Peyer's patch (tissue), 4 donors: ENCODE measurements at regions not wholly inside any gene's neighbourhood (a gene's known extent, or its start where the extent isn't known, plus 50 kb on each side); places are given as distances from the start of the nearest gene placed in this dataset.

Source experiments
- POLR2A ChIP-seq, 2 donors: fragments of 450-650 bp; IDR thresholded peaks; one replicate each; pipeline ENCODE4 v1.5.1; 2017; ENCODE audit warnings: antibody characterized with exemption in 2 of 2, mild to moderate bottlenecking in 2 of 2, moderate library complexity in 2 of 2
- TF ChIP-seq, protein P1 (sequence below), 6 experiments: fragments of 450-650 bp in 4 of 6; fragments of 200-600 bp in 2 of 6; sonication (generic) in 1 of 6; IDR thresholded peaks; one replicate each; pipeline ENCODE4 v1.5.1; 2017 to 2019; ENCODE audit warnings: antibody characterized with exemption in 6 of 6, mild to moderate bottlenecking in 3 of 6, moderate library complexity in 1 of 6

DNA sequence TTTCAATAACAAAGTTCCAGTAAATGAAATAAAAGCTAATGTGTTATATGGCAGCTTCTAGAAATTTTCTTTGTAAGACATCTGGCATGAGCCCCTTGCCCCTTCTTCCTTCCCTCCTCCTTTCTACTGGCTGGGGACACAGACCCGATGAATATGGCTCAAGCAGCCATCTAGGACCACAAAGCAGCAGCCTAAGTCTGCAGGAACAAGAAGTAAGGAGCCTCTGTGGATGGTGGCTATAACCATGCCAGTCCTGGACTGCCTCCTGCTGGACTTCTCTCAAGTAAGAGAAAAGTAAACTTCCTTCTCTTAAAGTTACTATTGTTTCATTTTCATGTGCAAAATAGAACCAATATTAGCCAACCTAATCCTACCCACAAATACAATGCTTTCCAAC, 114.9 kb upstream of the DST start:
- TF ChIP-seq, protein P1, sequence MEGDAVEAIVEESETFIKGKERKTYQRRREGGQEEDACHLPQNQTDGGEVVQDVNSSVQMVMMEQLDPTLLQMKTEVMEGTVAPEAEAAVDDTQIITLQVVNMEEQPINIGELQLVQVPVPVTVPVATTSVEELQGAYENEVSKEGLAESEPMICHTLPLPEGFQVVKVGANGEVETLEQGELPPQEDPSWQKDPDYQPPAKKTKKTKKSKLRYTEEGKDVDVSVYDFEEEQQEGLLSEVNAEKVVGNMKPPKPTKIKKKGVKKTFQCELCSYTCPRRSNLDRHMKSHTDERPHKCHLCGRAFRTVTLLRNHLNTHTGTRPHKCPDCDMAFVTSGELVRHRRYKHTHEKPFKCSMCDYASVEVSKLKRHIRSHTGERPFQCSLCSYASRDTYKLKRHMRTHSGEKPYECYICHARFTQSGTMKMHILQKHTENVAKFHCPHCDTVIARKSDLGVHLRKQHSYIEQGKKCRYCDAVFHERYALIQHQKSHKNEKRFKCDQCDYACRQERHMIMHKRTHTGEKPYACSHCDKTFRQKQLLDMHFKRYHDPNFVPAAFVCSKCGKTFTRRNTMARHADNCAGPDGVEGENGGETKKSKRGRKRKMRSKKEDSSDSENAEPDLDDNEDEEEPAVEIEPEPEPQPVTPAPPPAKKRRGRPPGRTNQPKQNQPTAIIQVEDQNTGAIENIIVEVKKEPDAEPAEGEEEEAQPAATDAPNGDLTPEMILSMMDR (IDR thresholded peaks at IDR 0.05): peak in 4 of 6 experiments; percentile 3 to 49 (median 38)
- no peak for TF ChIP-seq POLR2A (IDR thresholded peaks at IDR 0.05)
